ENCODE measurements at regions not wholly inside any gene's neighbourhood (a gene's known extent, or its start where the extent isn't known, plus 50 kb on each side); places are given as distances from the start of the nearest gene placed in this dataset.

GRCh38 chr11:71064183-71064582, 188.2 kb downstream of the SHANK2 start:
- intact Hi-C loops (cut with DNase I), result no loop called here
- peak in 1 of 10 donors; percentile 62 for DNase-seq

- intact Hi-C loops (cut with DNase I), result no loop called here
- DNase-seq, result no peak
Observed at GRCh38 chr11:71063129-71063528, 189.2 kb downstream of the SHANK2 start.

- peak in 1 of 10 donors; percentile 33 for DNase-seq
- intact Hi-C loops (cut with DNase I), result no loop called here
Observed at GRCh38 chr11:71062199-71062598, 190.2 kb downstream of the SHANK2 start.

GRCh38 chr11:71060391-71060791, 192.0 kb downstream of the SHANK2 start:
- DNase-seq, result peak in 2 of 10 donors; percentile 62 to 68
- intact Hi-C loops (cut with DNase I), result no loop called here

DNA sequence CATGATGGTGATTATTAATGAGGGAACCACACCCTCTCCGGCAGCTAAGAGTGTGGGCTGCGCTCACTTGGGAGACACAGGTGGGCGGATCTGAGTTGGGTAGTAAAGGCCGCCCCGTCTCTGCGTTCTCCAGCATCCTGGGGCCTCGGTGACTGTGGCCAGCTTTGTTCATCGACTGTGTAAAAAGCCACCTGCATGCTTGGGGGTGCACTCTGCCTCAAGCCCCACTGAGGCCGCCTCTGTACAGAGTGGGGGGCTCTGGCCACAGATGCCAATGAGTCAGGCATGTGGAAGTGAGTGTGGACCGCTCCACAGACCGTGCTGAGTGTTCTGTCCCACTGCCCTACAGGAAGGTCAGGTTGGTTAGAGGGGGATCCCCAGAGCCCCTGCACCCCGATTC, 192.7 kb downstream of the SHANK2 start:
- intact Hi-C loops (cut with DNase I), result no loop called here
- DNase-seq, result peak in 2 of 10 donors; percentile 55 to 67

GRCh38 chr11:71055925-71056324, 196.5 kb downstream of the SHANK2 start:
- DNase-seq, result peak in 2 of 10 donors; percentile 35 to 72
- intact Hi-C loops (cut with DNase I), result no loop called here
